ENCODE measurements at regions not wholly inside any gene's neighbourhood (a gene's known extent, or its start where the extent isn't known, plus 50 kb on each side); places are given as distances from the start of the nearest gene placed in this dataset.

GRCh38 chr6:137666202-137666774, 172.1 kb upstream of the OLIG3 start:
- TF ChIP-seq CTCF (IDR thresholded peaks at IDR 0.05): no peak
- no peak for TF ChIP-seq SIN3A (IDR thresholded peaks at IDR 0.05; ENCODE audit: borderline replicate concordance, insufficient read depth, low read depth, low read length)

All from Panc1 (cell line).